ENCODE measurements at regions not wholly inside any gene's neighbourhood (a gene's known extent, or its start where the extent isn't known, plus 50 kb on each side); places are given as distances from the start of the nearest gene placed in this dataset.

DNA sequence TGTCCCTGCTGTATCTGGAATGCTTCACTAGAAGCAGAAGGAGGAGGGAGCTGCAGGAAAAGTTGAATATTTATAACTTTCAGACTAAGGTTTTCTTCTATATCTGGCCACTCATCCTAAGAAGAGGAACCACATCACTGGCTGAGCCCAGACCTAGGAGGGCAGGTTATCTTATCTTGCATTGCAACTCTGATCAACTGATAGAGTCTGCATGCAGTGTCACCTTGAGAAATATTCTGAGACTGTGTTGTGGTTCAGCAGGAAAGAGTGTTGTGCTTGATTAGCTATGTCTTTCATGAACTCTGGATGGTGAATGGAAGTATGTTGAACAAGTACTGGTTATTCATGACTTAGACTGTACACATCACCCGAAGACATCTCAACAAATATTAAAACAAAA is 460.0 kb downstream of the TOX3 start:
- POLR2A ChIA-PET, result no interaction called here
- Histone ChIP-seq H3K4me1 (ENCODE audit: control insufficient read depth, extremely low read depth, insufficient read depth, low read length) (no peaks in the 10 kb centered on the region), H3K4me3 (replicated peaks in 1 of 3; ENCODE audit: insufficient read depth in 1 of 3, low read depth in 1 of 3, low read length in 3 of 3) (no peak overlapping the region)

More for the DNA sequence above, 460.0 kb downstream of the TOX3 start:
- H3K27ac ChIP-seq (ENCODE audit: insufficient read depth, low read depth, low read length), result no peak overlapping the region
- peaks cover 5% of the 10 kb centered on the region for H3K9me3 ChIP-seq (replicated peaks; ENCODE audit: control insufficient read depth, insufficient read depth, low read length)
- no peaks in the 10 kb centered on the region for H3K79me2 ChIP-seq (ENCODE audit: control insufficient read depth, insufficient read depth, low read length)
- intact Hi-C loops (cut with micrococcal nuclease), result no loop called here
- no peak for TF ChIP-seq GATA2 (IDR thresholded peaks at IDR 0.05; ENCODE audit: insufficient read depth, insufficient read length, low read depth, low read length)
- TF ChIP-seq EZH2 (IDR thresholded peaks at IDR 0.05; ENCODE audit: borderline replicate concordance, low read depth, low read length, severe bottlenecking), result no peak
- TF ChIP-seq, protein P1, sequence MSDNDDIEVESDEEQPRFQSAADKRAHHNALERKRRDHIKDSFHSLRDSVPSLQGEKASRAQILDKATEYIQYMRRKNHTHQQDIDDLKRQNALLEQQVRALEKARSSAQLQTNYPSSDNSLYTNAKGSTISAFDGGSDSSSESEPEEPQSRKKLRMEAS (IDR thresholded peaks at IDR 0.05; ENCODE audit: insufficient read depth, insufficient read length), result no peak
- no peak for TF ChIP-seq MYC (IDR thresholded peaks at IDR 0.05; ENCODE audit: low read depth, low read length)
- no peak for TF ChIP-seq POLR2A (IDR thresholded peaks at IDR 0.05; ENCODE audit: low read depth, low read length)
- TF ChIP-seq JUN (IDR thresholded peaks at IDR 0.05; ENCODE audit: borderline replicate concordance, insufficient read depth, insufficient read length, low read depth), result no peak
- no peak for TF ChIP-seq FOS (IDR thresholded peaks at IDR 0.05; ENCODE audit: borderline replicate concordance, insufficient read depth, low read length)
- no peak for TF ChIP-seq POLR2AphosphoS5 (IDR thresholded peaks at IDR 0.05; ENCODE audit: insufficient read depth, low read depth, low read length)
- TF ChIP-seq, protein P2, sequence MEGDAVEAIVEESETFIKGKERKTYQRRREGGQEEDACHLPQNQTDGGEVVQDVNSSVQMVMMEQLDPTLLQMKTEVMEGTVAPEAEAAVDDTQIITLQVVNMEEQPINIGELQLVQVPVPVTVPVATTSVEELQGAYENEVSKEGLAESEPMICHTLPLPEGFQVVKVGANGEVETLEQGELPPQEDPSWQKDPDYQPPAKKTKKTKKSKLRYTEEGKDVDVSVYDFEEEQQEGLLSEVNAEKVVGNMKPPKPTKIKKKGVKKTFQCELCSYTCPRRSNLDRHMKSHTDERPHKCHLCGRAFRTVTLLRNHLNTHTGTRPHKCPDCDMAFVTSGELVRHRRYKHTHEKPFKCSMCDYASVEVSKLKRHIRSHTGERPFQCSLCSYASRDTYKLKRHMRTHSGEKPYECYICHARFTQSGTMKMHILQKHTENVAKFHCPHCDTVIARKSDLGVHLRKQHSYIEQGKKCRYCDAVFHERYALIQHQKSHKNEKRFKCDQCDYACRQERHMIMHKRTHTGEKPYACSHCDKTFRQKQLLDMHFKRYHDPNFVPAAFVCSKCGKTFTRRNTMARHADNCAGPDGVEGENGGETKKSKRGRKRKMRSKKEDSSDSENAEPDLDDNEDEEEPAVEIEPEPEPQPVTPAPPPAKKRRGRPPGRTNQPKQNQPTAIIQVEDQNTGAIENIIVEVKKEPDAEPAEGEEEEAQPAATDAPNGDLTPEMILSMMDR (IDR thresholded peaks at IDR 0.05; ENCODE audit: extremely low read depth in 1 of 2, insufficient read depth in 1 of 2, low read depth in 1 of 2, low read length in 2 of 2), result no peak
- no peaks in the 10 kb centered on the region for H3K36me3 ChIP-seq (ENCODE audit: control insufficient read depth in 2 of 2, extremely low read depth in 1 of 2, insufficient read depth in 2 of 2, low read length in 2 of 2)
- no peak overlapping the region for H2AFZ ChIP-seq (ENCODE audit: low read depth, low read length)
- DNase-seq (ENCODE audit: low read depth, low spot score), result no peak
- no peaks in the 10 kb centered on the region for H3K27me3 ChIP-seq (ENCODE audit: control insufficient read depth in 2 of 2, insufficient read depth in 2 of 2, low read length in 2 of 2)
- CTCF ChIA-PET, result no interaction called here
- no peaks in the 10 kb centered on the region for H3K9me1 ChIP-seq (replicated peaks; ENCODE audit: control insufficient read depth, extremely low read depth, insufficient read depth, low read length)
- no peak overlapping the region for H3K4me2 ChIP-seq (ENCODE audit: insufficient read depth, low read length)
- dilution Hi-C loops (cut with MboI; ENCODE audit: extremely low pct_ligation_motif_present, low sequenced_read_pairs), result no loop called here
- H4K20me1 ChIP-seq (replicated peaks; ENCODE audit: control insufficient read depth, extremely low read depth, insufficient read depth, low read length), result no peaks in the 10 kb centered on the region
- no peak overlapping the region for H3K9ac ChIP-seq (replicated peaks; ENCODE audit: extremely low read depth, insufficient read depth, low read length)
- no peak for FAIRE-seq
- BruUV-seq (replicated peaks), result no TSS peak

Measured in endothelial cell of umbilical vein (primary cell).